GM12878 (cell line): ENCODE measurements at regions not wholly inside any gene's neighbourhood (a gene's known extent, or its start where the extent isn't known, plus 50 kb on each side); places are given as distances from the start of the nearest gene placed in this dataset.

ENCODE experiments used
- ATF2 ChIP-seq: IDR thresholded peaks from 2 replicates; pipeline ENCODE4 v1.6.1; 2012; ENCODE audit warnings: low read length, inconsistent platforms
- BCL11A ChIP-seq: IDR thresholded peaks from 2 replicates; pipeline ENCODE4 v1.6.1; 2011; ENCODE audit warnings: low read depth, low read length
- CHD2 ChIP-seq: IDR thresholded peaks from 2 replicates; pipeline ENCODE4 v1.6.1; 2011; ENCODE audit warnings: low read depth, low read length, improper control_type of control experiment, borderline replicate concordance
- CREM ChIP-seq: IDR thresholded peaks from 2 replicates; pipeline ENCODE4 v1.6.1; 2014; ENCODE audit warnings: antibody characterized with exemption, low read depth
- DPF2 ChIP-seq: fragments of 450-650 bp; IDR thresholded peaks from 2 replicates; pipeline ENCODE4 v1.6.1; 2017; ENCODE audit warnings: mild to moderate bottlenecking
- EP300 ChIP-seq, 2 experiments: fragments of 150-350 bp in 1 of 2; IDR thresholded peaks; 2 replicates each; pipeline ENCODE4 v1.6.1; 2011 to 2012; ENCODE audit warnings: low read depth in 2 of 2, low read length in 2 of 2, borderline replicate concordance in 1 of 2, improper control_type of control experiment in 1 of 2, inconsistent platforms in 1 of 2; ENCODE audit not compliant: control insufficient read depth in 1 of 2
- FOS ChIP-seq: IDR thresholded peaks from 3 replicates; pipeline ENCODE4 v1.6.1; 2011; ENCODE audit warnings: borderline replicate concordance; ENCODE audit not compliant: insufficient read length; ENCODE audit errors: extremely low read depth
- GABPA ChIP-seq: IDR thresholded peaks from 2 replicates; pipeline ENCODE4 v1.6.1; 2014; ENCODE audit warnings: antibody characterized with exemption, low read depth, mild to moderate bottlenecking, inconsistent platforms
- JUNB ChIP-seq: IDR thresholded peaks from 2 replicates; pipeline ENCODE4 v1.6.1; 2016; ENCODE audit warnings: antibody characterized with exemption, mild to moderate bottlenecking
- KAT2A ChIP-seq: conservative IDR thresholded peaks from 2 replicates; pipeline ENCODE4 v1.6.1; 2011; ENCODE audit warnings: low read depth, low read length; ENCODE audit not compliant: control insufficient read depth
- RB1 ChIP-seq: fragments of 450-650 bp; formaldehyde crosslinking; IDR thresholded peaks from 2 replicates; pipeline ENCODE4 v1.6.1; 2017; ENCODE audit warnings: mild to moderate bottlenecking, borderline replicate concordance
- RCOR1 ChIP-seq: conservative IDR thresholded peaks from 2 replicates; pipeline ENCODE4 v1.6.1; 2012; ENCODE audit warnings: low read depth, low read length, improper control_type of control experiment
- RFX5 ChIP-seq: IDR thresholded peaks from 2 replicates; pipeline ENCODE4 v1.6.1; 2011; ENCODE audit warnings: low read depth, low read length, improper control_type of control experiment
- SIX5 ChIP-seq: IDR thresholded peaks from 2 replicates; pipeline ENCODE4 v1.6.1; 2011; ENCODE audit warnings: mild to moderate bottlenecking, low read depth, low read length, moderate library complexity; ENCODE audit not compliant: severe bottlenecking
- STAT1 ChIP-seq: fragments of 450-650 bp; conservative IDR thresholded peaks from 2 replicates; pipeline ENCODE4 v1.6.1; 2014; ENCODE audit warnings: antibody characterized with exemption, mild to moderate bottlenecking
- USF1 ChIP-seq: IDR thresholded peaks from 2 replicates; pipeline ENCODE4 v1.6.1; 2011; ENCODE audit warnings: borderline replicate concordance, low read depth, mild to moderate bottlenecking, moderate library complexity, mixed read lengths, low read length; ENCODE audit not compliant: insufficient read depth; ENCODE audit errors: extremely low read length
- ZNF207 ChIP-seq: fragments of 450-650 bp; IDR thresholded peaks from 2 replicates; pipeline ENCODE4 v1.6.1; 2014; ENCODE audit warnings: antibody characterized with exemption, mild to moderate bottlenecking, borderline replicate concordance
- ZNF592 ChIP-seq: fragments of 450-650 bp; IDR thresholded peaks from 2 replicates; pipeline ENCODE4 v1.6.1; 2017; ENCODE audit warnings: mild to moderate bottlenecking, moderate library complexity
- TF ChIP-seq, protein P1 (sequence below): fragments of 150-350 bp; IDR thresholded peaks from 2 replicates; pipeline ENCODE4 v1.6.1; 2016; ENCODE audit warnings: low read depth, low read length

DNA sequence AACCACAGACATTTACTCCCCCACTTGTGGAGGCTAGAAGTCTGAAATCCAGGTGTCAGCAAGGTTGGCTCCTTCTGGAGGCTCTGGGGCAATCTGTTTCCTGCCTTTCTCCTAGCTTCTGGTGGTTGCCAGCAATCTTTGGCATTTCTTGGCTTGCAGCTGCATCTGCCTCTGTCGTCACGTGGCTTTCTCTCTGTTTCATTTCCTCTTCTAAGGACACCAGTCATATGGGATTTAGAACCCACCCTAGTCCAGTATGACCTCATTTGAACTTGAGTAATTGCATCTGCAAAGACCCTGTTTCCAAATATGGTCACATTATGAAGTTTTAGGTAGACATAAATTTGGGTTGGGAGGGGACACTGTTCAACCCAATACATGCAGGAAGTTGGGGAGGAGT is 56.2 kb upstream of the EPB41L1 start (continued):
- TF ChIP-seq RCOR1 (no peak), ZNF207 (no peak), ZNF592 (no peak), STAT1 (no peak), SIX5 (no peak), KAT2A (no peak), EP300 (IDR thresholded peaks at IDR 0.05; ENCODE audit: borderline replicate concordance in 1 of 2, control insufficient read depth in 1 of 2, low read depth in 2 of 2, low read length in 2 of 2) (peak in 1 of 2 experiments; percentile 46; a peak in 1 of 4 replicates), ATF2 (peak; percentile 84), GABPA (no peak), FOS (no peak), RB1 (no peak), CHD2 (no peak), USF1 (peak; percentile 61), JUNB (peak; percentile 56), BCL11A (no peak), CREM (peak; percentile 78), RFX5 (no peak), DPF2 (peak; percentile 73; the same call in 1 of the 2 replicates)
- TF ChIP-seq, protein P1, sequence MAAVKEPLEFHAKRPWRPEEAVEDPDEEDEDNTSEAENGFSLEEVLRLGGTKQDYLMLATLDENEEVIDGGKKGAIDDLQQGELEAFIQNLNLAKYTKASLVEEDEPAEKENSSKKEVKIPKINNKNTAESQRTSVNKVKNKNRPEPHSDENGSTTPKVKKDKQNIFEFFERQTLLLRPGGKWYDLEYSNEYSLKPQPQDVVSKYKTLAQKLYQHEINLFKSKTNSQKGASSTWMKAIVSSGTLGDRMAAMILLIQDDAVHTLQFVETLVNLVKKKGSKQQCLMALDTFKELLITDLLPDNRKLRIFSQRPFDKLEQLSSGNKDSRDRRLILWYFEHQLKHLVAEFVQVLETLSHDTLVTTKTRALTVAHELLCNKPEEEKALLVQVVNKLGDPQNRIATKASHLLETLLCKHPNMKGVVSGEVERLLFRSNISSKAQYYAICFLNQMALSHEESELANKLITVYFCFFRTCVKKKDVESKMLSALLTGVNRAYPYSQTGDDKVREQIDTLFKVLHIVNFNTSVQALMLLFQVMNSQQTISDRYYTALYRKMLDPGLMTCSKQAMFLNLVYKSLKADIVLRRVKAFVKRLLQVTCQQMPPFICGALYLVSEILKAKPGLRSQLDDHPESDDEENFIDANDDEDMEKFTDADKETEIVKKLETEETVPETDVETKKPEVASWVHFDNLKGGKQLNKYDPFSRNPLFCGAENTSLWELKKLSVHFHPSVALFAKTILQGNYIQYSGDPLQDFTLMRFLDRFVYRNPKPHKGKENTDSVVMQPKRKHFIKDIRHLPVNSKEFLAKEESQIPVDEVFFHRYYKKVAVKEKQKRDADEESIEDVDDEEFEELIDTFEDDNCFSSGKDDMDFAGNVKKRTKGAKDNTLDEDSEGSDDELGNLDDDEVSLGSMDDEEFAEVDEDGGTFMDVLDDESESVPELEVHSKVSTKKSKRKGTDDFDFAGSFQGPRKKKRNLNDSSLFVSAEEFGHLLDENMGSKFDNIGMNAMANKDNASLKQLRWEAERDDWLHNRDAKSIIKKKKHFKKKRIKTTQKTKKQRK = no peak
